IMR-90 (cell line): ENCODE measurements at regions not wholly inside any gene's neighbourhood (a gene's known extent, or its start where the extent isn't known, plus 50 kb on each side); places are given as distances from the start of the nearest gene placed in this dataset.

Experiments used
- ATAC-seq: fragments of 200-7000 bp; cut with Tn5 transposase; 2 replicates; pipeline ENCODE4 v1.9.1; 2020; ENCODE audit warnings: low read depth, mild to moderate bottlenecking, moderate library complexity
- BruUV-seq: library from RNA; stranded (reverse); fragments of 400-500 nt; replicated peaks from 2 replicates; lab custom pipeline; 2021; lab: Mats Ljungman, UMichigan
- CTCF ChIA-PET: fragments of 300-600 bp; formaldehyde crosslinking; extraction: SDS; loops from one replicate; lab custom pipeline; 2021; ENCODE audit warnings: antibody characterized with exemption; lab: Yijun Ruan, JAX
- POLR2A ChIA-PET: fragments of 300-600 bp; sonication (Branson Sonifier 250); formaldehyde crosslinking; loops from one replicate; lab custom pipeline; 2022; ENCODE audit warnings: antibody characterized with exemption; ENCODE audit not compliant: unreplicated experiment; lab: Charles Lee
- DNase-seq: peaks from one replicate; pipeline ENCODE4 v3.0.0; 2013
- H2AFZ ChIP-seq: replicated peaks from 2 replicates; pipeline ENCODE3; 2013; ENCODE audit warnings: low read length, mild to moderate bottlenecking; ENCODE audit not compliant: poor library complexity
- H2AK5ac ChIP-seq: 2 replicates; pipeline ENCODE4 v1.6.1; 2013; ENCODE audit warnings: low read depth, low read length, inconsistent platforms
- H2AK9ac ChIP-seq: replicated peaks from 2 replicates; pipeline ENCODE3; 2013; ENCODE audit warnings: mild to moderate bottlenecking, low read depth, low read length, moderate library complexity; ENCODE audit not compliant: poor library complexity
- H2BK120ac ChIP-seq: 2 replicates; pipeline ENCODE4 v1.6.1; 2013; ENCODE audit warnings: low read depth, low read length, inconsistent platforms
- H2BK15ac ChIP-seq: 3 replicates; pipeline ENCODE4 v1.6.1; 2013; ENCODE audit warnings: low read depth, low read length, inconsistent platforms
- H2BK20ac ChIP-seq: 2 replicates; pipeline ENCODE4 v1.6.1; 2013; ENCODE audit warnings: low read depth, mild to moderate bottlenecking, inconsistent platforms, low read length, moderate library complexity
- H2BK5ac ChIP-seq: 2 replicates; pipeline ENCODE4 v1.6.1; 2013; ENCODE audit warnings: mild to moderate bottlenecking, low read depth, low read length, inconsistent platforms; ENCODE audit not compliant: poor library complexity, severe bottlenecking
- H3K14ac ChIP-seq: replicated peaks from 2 replicates; pipeline ENCODE4 v1.6.1; 2013; ENCODE audit warnings: low read depth, low read length, inconsistent platforms
- H3K18ac ChIP-seq: 2 replicates; pipeline ENCODE4 v1.6.1; 2013; ENCODE audit warnings: low read depth, low read length, control low read depth
- H3K23ac ChIP-seq: 2 replicates; pipeline ENCODE4 v1.6.1; 2013; ENCODE audit warnings: low read depth, low read length, inconsistent platforms
- H3K27ac ChIP-seq: 2 replicates; pipeline ENCODE4 v1.5.1; 2013; ENCODE audit warnings: mild to moderate bottlenecking, control low read depth, low read length; ENCODE audit not compliant: insufficient read depth
- H3K27me3 ChIP-seq: 2 replicates; pipeline ENCODE4 v1.6.1; 2013; ENCODE audit warnings: low read length; ENCODE audit not compliant: control insufficient read depth, insufficient read depth
- H3K36me3 ChIP-seq: 2 replicates; pipeline ENCODE4 v1.6.1; 2013; ENCODE audit warnings: low read length, mixed read lengths; ENCODE audit not compliant: control insufficient read depth, insufficient read depth
- H3K4ac ChIP-seq: 2 replicates; pipeline ENCODE4 v1.6.1; 2013; ENCODE audit warnings: low read depth, low read length, inconsistent platforms
- H3K4me1 ChIP-seq: 2 replicates; pipeline ENCODE4 v1.6.1; 2013; ENCODE audit warnings: low read length, mixed read lengths; ENCODE audit not compliant: control insufficient read depth, insufficient read depth
- H3K4me2 ChIP-seq: 2 replicates; pipeline ENCODE4 v1.6.1; 2013; ENCODE audit warnings: low read depth, mild to moderate bottlenecking, control low read depth, low read length, moderate library complexity
- H3K4me3 ChIP-seq: 2 replicates; pipeline ENCODE4 v1.5.1; 2013; ENCODE audit warnings: low read depth, mild to moderate bottlenecking, control low read depth, low read length, moderate library complexity; ENCODE audit not compliant: insufficient read depth
- H3K56ac ChIP-seq: 2 replicates; pipeline ENCODE4 v1.6.1; 2013; ENCODE audit warnings: low read length, inconsistent platforms; ENCODE audit not compliant: insufficient read depth; ENCODE audit errors: extremely low read depth
- H3K79me1 ChIP-seq, 2 experiments: 2 replicates each; pipeline ENCODE4 v1.6.1; 2013; ENCODE audit warnings: low read length in 2 of 2, inconsistent platforms in 1 of 2, low read depth in 1 of 2
- H3K9ac ChIP-seq: 2 replicates; pipeline ENCODE4 v1.6.1; 2013; ENCODE audit warnings: low read depth, low read length, control low read depth
- H3K9me1 ChIP-seq: 2 replicates; pipeline ENCODE4 v1.6.1; 2013; ENCODE audit warnings: low read length, inconsistent platforms; ENCODE audit not compliant: insufficient read depth
- H3K9me3 ChIP-seq: 2 replicates; pipeline ENCODE4 v1.6.1; 2013; ENCODE audit warnings: low read length; ENCODE audit not compliant: control insufficient read depth, insufficient read depth
- H4K20me1 ChIP-seq: 2 replicates; pipeline ENCODE4 v1.6.1; 2013; ENCODE audit warnings: low read length, inconsistent platforms; ENCODE audit not compliant: insufficient read depth
- H4K5ac ChIP-seq: 2 replicates; pipeline ENCODE4 v1.6.1; 2013; ENCODE audit warnings: mild to moderate bottlenecking, low read depth, low read length, control low read depth
- H4K8ac ChIP-seq, 2 experiments: 2 replicates each; pipeline ENCODE4 v1.6.1; 2013; ENCODE audit warnings: low read depth in 2 of 2, low read length in 2 of 2, control low read depth in 1 of 2, inconsistent platforms in 1 of 2
- H4K91ac ChIP-seq: 2 replicates; pipeline ENCODE4 v1.6.1; 2013; ENCODE audit warnings: low read depth, low read length, inconsistent platforms; ENCODE audit not compliant: insufficient read depth
- CEBPB ChIP-seq: IDR thresholded peaks from 2 replicates; pipeline ENCODE4 v1.6.1; 2012; ENCODE audit warnings: low read depth, low read length, improper control_type of control experiment
- CHD1 ChIP-seq: IDR thresholded peaks from 2 replicates; pipeline ENCODE4 v1.6.1; 2012; ENCODE audit warnings: low read depth, low read length, improper control_type of control experiment
- ELK1 ChIP-seq: fragments of 150-350 bp; IDR thresholded peaks from 2 replicates; pipeline ENCODE4 v1.6.1; 2016; ENCODE audit warnings: low read depth, mild to moderate bottlenecking, low read length, moderate library complexity, borderline replicate concordance
- FOS ChIP-seq: fragments of 150-350 bp; IDR thresholded peaks from 2 replicates; pipeline ENCODE4 v1.6.1; 2016; ENCODE audit warnings: low read depth, low read length
- MAZ ChIP-seq: IDR thresholded peaks from 2 replicates; pipeline ENCODE4 v1.6.1; 2012; ENCODE audit warnings: low read depth, mild to moderate bottlenecking, low read length, improper control_type of control experiment, moderate library complexity, borderline replicate concordance
- POLR2A ChIP-seq: IDR thresholded peaks from 2 replicates; pipeline ENCODE4 v1.6.1; 2012; ENCODE audit warnings: mild to moderate bottlenecking, low read depth, low read length
- WGBS, 2 experiments: methylation state at CpG; one replicate each; pipeline versions ENCODE4 v1.1.5 to v1.1.7; 2013; ENCODE audit warnings: missing lambda C conversion rate in 2 of 2; ENCODE audit not compliant: insufficient read length in 1 of 2; ENCODE audit errors: extremely low coverage in 2 of 2; 5-methylcytosine and 5-hydroxymethylcytosine counted together
- dilution Hi-C: fragments of 300-500 bp; cut with HindIII; formaldehyde crosslinking; loops from one replicate; pipeline ENCODE4 v1.14.3; 2018; ENCODE audit warnings: low sequenced_read_pairs; ENCODE audit not compliant: unreplicated experiment
- in situ Hi-C: fragments of 300-500 bp; cut with MboI; formaldehyde crosslinking; loops from 3 replicates; pipeline ENCODE4 v1.14.3; 2019; ENCODE audit warnings: low sequenced_read_pairs, inconsistent platforms, mixed read lengths
- intact Hi-C: fragments of 100-400 bp; cut with micrococcal nuclease; formaldehyde crosslinking; loops from 2 replicates; pipeline ENCODE4 v1.10.0; 2022
- TF ChIP-seq, protein P1 (sequence below): fragments of 150-350 bp; IDR thresholded peaks from 2 replicates; pipeline ENCODE4 v1.6.1; 2017; ENCODE audit warnings: mild to moderate bottlenecking, antibody characterized with exemption, low read length, low read depth
- TF ChIP-seq, protein P2 (sequence below): conservative IDR thresholded peaks from 2 replicates; pipeline ENCODE4 v1.5.1; 2012; ENCODE audit warnings: mild to moderate bottlenecking, low read depth, low read length, improper control_type of control experiment

GRCh38 chr12:42701084-42701483, 111.5 kb upstream of the PRICKLE1 start:
- CTCF ChIA-PET, result no interaction called here
- Histone ChIP-seq H2AFZ (no peak overlapping the region), H2AK5ac (no peak overlapping the region), H3K79me1 (no peaks in the 10 kb centered on the region), H2BK15ac (no peak overlapping the region), H3K23ac (no peak overlapping the region), H3K4me1 (peaks cover 2% of the 10 kb centered on the region; the same call in 1 of the 2 replicates), H3K56ac (no peak overlapping the region), H3K27me3 (no peaks in the 10 kb centered on the region; the same call in 1 of the 2 replicates), H3K27ac (no peak overlapping the region), H3K14ac (no peak overlapping the region), H2BK20ac (no peak overlapping the region), H3K4ac (no peak overlapping the region), H3K4me2 (no peak overlapping the region), H2BK120ac (no peak overlapping the region), H3K9ac (no peak overlapping the region), H3K4me3 (no peak overlapping the region), H4K91ac (no peak overlapping the region), H2AK9ac (no peak overlapping the region), H3K9me1 (no peaks in the 10 kb centered on the region), H3K18ac (no peak overlapping the region), H4K8ac (no peak overlapping the region), H3K36me3 (no peaks in the 10 kb centered on the region), H2BK5ac (no peak overlapping the region), H3K9me3 (no peaks in the 10 kb centered on the region), H4K5ac (no peak overlapping the region), H4K20me1 (no peaks in the 10 kb centered on the region)
- in situ Hi-C loops (no loop called here), intact Hi-C loops (loop anchor here (10.0 kb wide), 1 partner anchor 634 kb away; no protein-coding TSS in a partner anchor), dilution Hi-C loops (no loop called here)
- WGBS, 2 experiments, result no CpG with 5 or more reads among the region's 3 CpGs
- no TSS peak for BruUV-seq
- DNase-seq (no peak), ATAC-seq (no peak)
- POLR2A ChIA-PET, result no interaction called here
- TF ChIP-seq ELK1 (no peak), FOS (no peak), CEBPB (no peak), CHD1 (no peak), MAZ (no peak), POLR2A (no peak)
- TF ChIP-seq, protein P1, sequence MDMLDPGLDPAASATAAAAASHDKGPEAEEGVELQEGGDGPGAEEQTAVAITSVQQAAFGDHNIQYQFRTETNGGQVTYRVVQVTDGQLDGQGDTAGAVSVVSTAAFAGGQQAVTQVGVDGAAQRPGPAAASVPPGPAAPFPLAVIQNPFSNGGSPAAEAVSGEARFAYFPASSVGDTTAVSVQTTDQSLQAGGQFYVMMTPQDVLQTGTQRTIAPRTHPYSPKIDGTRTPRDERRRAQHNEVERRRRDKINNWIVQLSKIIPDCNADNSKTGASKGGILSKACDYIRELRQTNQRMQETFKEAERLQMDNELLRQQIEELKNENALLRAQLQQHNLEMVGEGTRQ, result no peak
- TF ChIP-seq, protein P2, sequence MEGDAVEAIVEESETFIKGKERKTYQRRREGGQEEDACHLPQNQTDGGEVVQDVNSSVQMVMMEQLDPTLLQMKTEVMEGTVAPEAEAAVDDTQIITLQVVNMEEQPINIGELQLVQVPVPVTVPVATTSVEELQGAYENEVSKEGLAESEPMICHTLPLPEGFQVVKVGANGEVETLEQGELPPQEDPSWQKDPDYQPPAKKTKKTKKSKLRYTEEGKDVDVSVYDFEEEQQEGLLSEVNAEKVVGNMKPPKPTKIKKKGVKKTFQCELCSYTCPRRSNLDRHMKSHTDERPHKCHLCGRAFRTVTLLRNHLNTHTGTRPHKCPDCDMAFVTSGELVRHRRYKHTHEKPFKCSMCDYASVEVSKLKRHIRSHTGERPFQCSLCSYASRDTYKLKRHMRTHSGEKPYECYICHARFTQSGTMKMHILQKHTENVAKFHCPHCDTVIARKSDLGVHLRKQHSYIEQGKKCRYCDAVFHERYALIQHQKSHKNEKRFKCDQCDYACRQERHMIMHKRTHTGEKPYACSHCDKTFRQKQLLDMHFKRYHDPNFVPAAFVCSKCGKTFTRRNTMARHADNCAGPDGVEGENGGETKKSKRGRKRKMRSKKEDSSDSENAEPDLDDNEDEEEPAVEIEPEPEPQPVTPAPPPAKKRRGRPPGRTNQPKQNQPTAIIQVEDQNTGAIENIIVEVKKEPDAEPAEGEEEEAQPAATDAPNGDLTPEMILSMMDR, result no peak
